Esophagus (tissue), 2 donors: ENCODE measurements at regions not wholly inside any gene's neighbourhood (a gene's known extent, or its start where the extent isn't known, plus 50 kb on each side); places are given as distances from the start of the nearest gene placed in this dataset.

Experiments
- H3K27ac ChIP-seq, 2 donors: one replicate each; pipeline ENCODE4 v1.5.1; 2013; ENCODE audit warnings: low read depth in 2 of 2, mild to moderate bottlenecking in 2 of 2, inconsistent platforms in 1 of 2, low read length in 1 of 2, moderate library complexity in 1 of 2
- H3K27me3 ChIP-seq, 2 donors: one replicate each; pipeline ENCODE4 v1.6.1; 2013; ENCODE audit warnings: low read length in 2 of 2, control low read depth in 1 of 2, mild to moderate bottlenecking in 1 of 2; ENCODE audit not compliant: insufficient read depth in 2 of 2, control insufficient read depth in 1 of 2
- H3K36me3 ChIP-seq, 2 donors: one replicate each; pipeline ENCODE4 v1.6.1; 2013; ENCODE audit warnings: low read length in 1 of 2; ENCODE audit not compliant: control insufficient read depth in 2 of 2, insufficient read depth in 2 of 2
- H3K4me1 ChIP-seq, 2 donors: one replicate each; pipeline ENCODE4 v1.6.1; 2013; ENCODE audit warnings: low read length in 1 of 2; ENCODE audit not compliant: control insufficient read depth in 2 of 2, insufficient read depth in 2 of 2
- H3K4me3 ChIP-seq, 2 donors: one replicate each; pipeline ENCODE4 v1.5.1; 2013; ENCODE audit warnings: low read length in 2 of 2, mild to moderate bottlenecking in 2 of 2, low read depth in 1 of 2, moderate library complexity in 1 of 2
- H3K9me3 ChIP-seq, 2 donors: one replicate each; pipeline ENCODE4 v1.6.1; 2013; ENCODE audit warnings: mild to moderate bottlenecking in 2 of 2, low read depth in 1 of 2, low read length in 1 of 2, moderate library complexity in 1 of 2; ENCODE audit not compliant: control insufficient read depth in 2 of 2, insufficient read depth in 1 of 2
- WGBS, 2 donors: extraction: QIAGEN DNeasy Blood & Tissue Kit; methylation state at CpG; one replicate each; pipeline ENCODE4 v1.1.7; 2013; 5-methylcytosine and 5-hydroxymethylcytosine counted together
- donor health status: healthy with polysubstance abuse.
- donor health status: Bipolar disorder and iron deficiency.

- Histone ChIP-seq H3K9me3 (no peaks in the 10 kb centered on the region), H3K27me3 (no peaks in the 10 kb centered on the region), H3K27ac (no peak overlapping the region), H3K36me3 (no peaks in the 10 kb centered on the region), H3K4me3 (no peak overlapping the region), H3K4me1 (no peaks in the 10 kb centered on the region)
- WGBS, 2 donors = 80 to 82% methylated on average over 5 of the region's 5 CpGs
These were observed 139.5 kb upstream of the FSTL4 start for GRCh38 chr5:133751846-133752245.

GRCh38 chr5:133751421-133751820 lies 139.1 kb upstream of the FSTL4 start:
- 92 to 93% methylated on average over 7 of the region's 7 CpGs for WGBS, 2 donors
- H3K4me3 ChIP-seq = no peak overlapping the region

GRCh38 chr5:133750856-133751255 lies 138.5 kb upstream of the FSTL4 start:
- Histone ChIP-seq H3K36me3 (no peaks in the 10 kb centered on the region), H3K9me3 (no peaks in the 10 kb centered on the region), H3K27ac (no peak overlapping the region), H3K27me3 (no peaks in the 10 kb centered on the region), H3K4me1 (no peaks in the 10 kb centered on the region), H3K4me3 (no peak overlapping the region)
- 93% methylated on average over 5 of the region's 5 CpGs for WGBS, 2 donors

More at GRCh38 chr5:133751421-133751820, 139.1 kb upstream of the FSTL4 start:
- H3K9me3 ChIP-seq = no peaks in the 10 kb centered on the region
- H3K27me3 ChIP-seq = no peaks in the 10 kb centered on the region
- no peaks in the 10 kb centered on the region for H3K4me1 ChIP-seq
- H3K27ac ChIP-seq = no peak overlapping the region
- no peaks in the 10 kb centered on the region for H3K36me3 ChIP-seq

DNA sequence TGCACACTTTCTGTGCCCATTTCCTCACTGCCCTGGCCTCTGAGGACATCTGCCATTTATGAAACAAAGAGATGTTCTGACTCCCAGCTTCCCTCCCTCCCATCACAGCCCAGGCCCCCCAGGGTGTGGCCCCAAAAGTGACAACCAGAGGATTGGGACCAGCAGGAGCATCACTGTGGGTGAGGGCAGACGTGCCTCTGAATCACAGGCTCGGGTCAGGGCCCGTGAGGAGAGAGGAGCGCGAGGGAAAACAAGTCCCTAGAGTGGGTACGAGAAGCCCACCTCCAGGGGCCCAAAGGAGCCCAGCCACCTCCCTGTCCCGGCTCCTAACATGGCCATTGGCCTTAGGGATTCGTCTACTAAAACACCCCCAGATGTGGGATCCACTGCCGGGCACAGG lies 138.0 kb upstream of the FSTL4 start:
- Histone ChIP-seq H3K4me3 (no peak overlapping the region), H3K4me1 (no peaks in the 10 kb centered on the region), H3K36me3 (no peaks in the 10 kb centered on the region), H3K9me3 (no peaks in the 10 kb centered on the region), H3K27ac (no peak overlapping the region), H3K27me3 (no peaks in the 10 kb centered on the region)
- WGBS, 2 donors = 95% methylated on average over 9 of the region's 9 CpGs

DNA sequence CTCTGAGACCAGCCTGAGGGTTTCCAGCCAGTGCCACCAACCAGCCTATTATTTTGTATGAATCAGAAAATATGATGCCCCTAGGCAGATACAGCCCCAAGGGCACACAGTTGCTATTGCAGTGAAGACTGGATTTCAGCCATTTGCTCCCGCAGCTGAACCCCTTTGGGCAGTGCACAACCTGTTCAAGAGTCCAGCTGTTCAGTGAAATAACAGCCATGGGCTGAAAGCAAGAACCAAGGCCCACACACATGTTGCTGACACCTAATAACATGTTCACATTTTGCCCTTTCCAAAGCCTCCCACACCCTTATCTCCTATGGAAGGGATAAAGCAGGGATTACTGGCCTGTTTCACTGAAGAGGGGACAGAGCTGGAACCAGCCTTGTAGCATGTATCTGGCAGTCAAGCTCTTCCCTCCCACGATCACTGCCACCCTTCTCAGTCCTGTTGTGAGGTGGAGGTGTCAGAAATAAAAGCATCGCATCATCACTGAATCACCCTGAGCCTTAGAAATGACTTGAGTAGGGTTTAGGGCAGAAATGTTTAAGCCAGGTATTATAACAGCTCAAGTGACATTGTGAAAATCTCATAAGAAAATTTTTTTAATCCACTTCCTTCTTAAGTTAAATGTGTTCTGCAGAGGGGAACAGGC lies 137.1 kb upstream of the FSTL4 start:
- 67 to 73% methylated on average over 3 of the region's 3 CpGs for WGBS, 2 donors
- no peaks in the 10 kb centered on the region for H3K27me3 ChIP-seq
- H3K9me3 ChIP-seq = no peaks in the 10 kb centered on the region
- H3K4me3 ChIP-seq = no peak overlapping the region
- no peaks in the 10 kb centered on the region for H3K4me1 ChIP-seq
- no peaks in the 10 kb centered on the region for H3K36me3 ChIP-seq
- H3K27ac ChIP-seq = no peak overlapping the region

GRCh38 chr5:133746834-133747233 lies 134.5 kb upstream of the FSTL4 start:
- no peaks in the 10 kb centered on the region for H3K27me3 ChIP-seq
- no peak overlapping the region for H3K27ac ChIP-seq
- WGBS, 2 donors = 81 to 84% methylated on average over 4 of the region's 4 CpGs

DNA sequence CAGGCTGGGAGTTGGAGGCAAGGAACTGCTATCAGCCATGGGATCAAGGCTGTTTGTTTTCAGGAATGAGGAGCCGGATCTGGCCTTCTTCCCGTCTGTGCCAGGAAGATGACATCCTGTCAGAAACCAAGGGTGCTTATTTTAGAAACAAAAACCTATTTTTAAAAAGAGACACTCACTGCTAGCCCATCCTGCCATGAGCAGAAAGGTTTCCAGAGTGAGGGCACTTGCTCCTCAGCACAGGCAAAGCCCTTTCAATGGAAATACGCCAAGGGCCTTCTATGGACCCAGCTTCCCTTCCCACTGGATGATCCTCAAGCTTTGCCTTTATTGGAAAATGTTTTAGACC lies 132.6 kb upstream of the FSTL4 start:
- Histone ChIP-seq H3K4me3 (no peak overlapping the region), H3K36me3 (no peaks in the 10 kb centered on the region), H3K9me3 (peaks cover 0 to 2% of the 10 kb centered on the region in 2 donors), H3K27me3 (no peaks in the 10 kb centered on the region), H3K4me1 (peaks cover 0 to 2% of the 10 kb centered on the region in 2 donors), H3K27ac (no peak overlapping the region)
- 64 to 65% methylated on average over 3 of the region's 3 CpGs for WGBS, 2 donors

More at GRCh38 chr5:133746834-133747233, 134.5 kb upstream of the FSTL4 start:
- Histone ChIP-seq H3K4me3 (no peak overlapping the region), H3K4me1 (peaks cover 0 to 2% of the 10 kb centered on the region in 2 donors), H3K36me3 (no peaks in the 10 kb centered on the region), H3K9me3 (no peaks in the 10 kb centered on the region)

GRCh38 chr5:133744051-133744959 lies 132.0 kb upstream of the FSTL4 start:
- Histone ChIP-seq H3K27me3 (no peaks in the 10 kb centered on the region), H3K27ac (no peak overlapping the region), H3K4me1 (peaks cover 0 to 2% of the 10 kb centered on the region in 2 donors), H3K4me3 (no peak overlapping the region), H3K36me3 (no peaks in the 10 kb centered on the region), H3K9me3 (peaks cover 0 to 2% of the 10 kb centered on the region in 2 donors)
- WGBS, 2 donors = 75 to 78% methylated on average over 14 of the region's 14 CpGs

DNA sequence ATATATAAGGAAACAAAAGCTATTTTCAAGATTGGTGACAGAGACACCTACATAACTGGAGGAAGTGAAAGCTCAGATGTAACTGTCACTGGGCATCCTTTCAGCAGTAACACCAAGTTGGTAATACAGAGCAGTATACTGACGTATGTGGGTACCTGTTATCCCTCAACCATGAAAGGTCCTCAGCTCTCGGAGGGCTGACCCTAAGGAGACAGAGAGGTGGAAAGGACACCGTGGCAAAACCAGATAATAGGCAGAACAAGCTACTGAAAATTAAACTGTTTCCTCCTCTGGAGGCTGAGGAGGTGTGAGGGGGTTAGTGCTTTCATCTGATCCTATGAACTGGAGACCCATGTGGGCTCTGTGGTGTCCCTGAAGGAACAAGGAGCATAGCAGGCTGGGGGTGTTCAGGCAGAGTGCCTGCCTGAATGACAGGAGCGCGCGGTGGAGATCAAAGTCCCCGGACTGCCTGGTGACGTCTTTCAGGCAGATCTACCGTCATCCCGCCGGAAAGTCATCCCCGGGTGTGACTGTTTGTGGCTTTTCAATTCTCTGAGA lies 130.2 kb upstream of the FSTL4 start:
- no peaks in the 10 kb centered on the region for H3K36me3 ChIP-seq
- no peak overlapping the region for H3K27ac ChIP-seq
- no peak overlapping the region for H3K4me3 ChIP-seq
- peaks cover 0 to 2% of the 10 kb centered on the region in 2 donors for H3K4me1 ChIP-seq
- WGBS, 2 donors = 66 to 80% methylated on average over 12 of the region's 12 CpGs
- H3K27me3 ChIP-seq = no peaks in the 10 kb centered on the region
- peaks cover 0 to 2% of the 10 kb centered on the region in 2 donors for H3K9me3 ChIP-seq
